ENCODE measurements at regions not wholly inside any gene's neighbourhood (a gene's known extent, or its start where the extent isn't known, plus 50 kb on each side); places are given as distances from the start of the nearest gene placed in this dataset.

DNA sequence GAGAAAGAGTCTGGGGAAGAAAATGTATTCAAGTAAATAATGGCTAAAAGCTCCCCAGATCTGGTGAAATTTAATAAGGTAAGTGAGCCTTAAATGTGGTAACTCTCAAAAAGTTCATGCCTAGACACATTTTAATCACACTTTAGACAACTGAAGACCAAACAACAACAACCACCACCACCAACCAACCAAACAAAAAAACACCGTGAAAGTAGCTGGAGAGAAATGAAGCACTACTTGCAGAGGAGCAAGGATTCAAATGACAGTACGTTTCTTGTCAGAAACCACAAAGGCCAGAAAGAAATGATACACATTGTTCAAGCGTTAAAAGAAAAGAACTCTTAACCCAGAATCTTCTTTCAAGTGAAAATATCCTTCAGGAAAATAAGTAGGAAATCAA is 208.3 kb downstream of the MYRFL start:
- Histone ChIP-seq H3K9me3 (ENCODE audit: control insufficient read depth in 2 of 3, low read length in 3 of 3) (no peaks in the 10 kb centered on the region), H3K4me1 (ENCODE audit: control insufficient read depth in 2 of 2, insufficient read depth in 2 of 2, low read length in 2 of 2) (no peaks in the 10 kb centered on the region), H3K27ac (ENCODE audit: low read depth, low read length) (no peak overlapping the region), H3K27me3 (ENCODE audit: control insufficient read depth in 2 of 2, insufficient read depth in 2 of 2, low read length in 2 of 2) (no peaks in the 10 kb centered on the region), H3K4me3 (ENCODE audit: low read length) (no peak overlapping the region), H3K36me3 (ENCODE audit: control insufficient read depth in 2 of 3, insufficient read depth in 3 of 3, low read length in 3 of 3) (no peaks in the 10 kb centered on the region)
- ChIA-PET CTCF (no interaction called here), POLR2A (no interaction called here)
- peaks cover 4 to 27% (median 11%) of the 10 kb centered on the region in 5 donors for H3K27me3 Mint-ChIP-seq
- no peaks in the 10 kb centered on the region for H3K4me1 Mint-ChIP-seq
- H3K4me3 Mint-ChIP-seq, result no peak overlapping the region
- DNase-seq, result no peak
- intact Hi-C loops (cut with micrococcal nuclease), result no loop called here
- no peaks in the 10 kb centered on the region for H3K36me3 Mint-ChIP-seq
- peaks cover 0 to 16% (median 0%) of the 10 kb centered on the region in 11 donors for H3K9me3 Mint-ChIP-seq
- ATAC-seq, result no peak
- H3K27ac Mint-ChIP-seq, result no peak overlapping the region

DNA sequence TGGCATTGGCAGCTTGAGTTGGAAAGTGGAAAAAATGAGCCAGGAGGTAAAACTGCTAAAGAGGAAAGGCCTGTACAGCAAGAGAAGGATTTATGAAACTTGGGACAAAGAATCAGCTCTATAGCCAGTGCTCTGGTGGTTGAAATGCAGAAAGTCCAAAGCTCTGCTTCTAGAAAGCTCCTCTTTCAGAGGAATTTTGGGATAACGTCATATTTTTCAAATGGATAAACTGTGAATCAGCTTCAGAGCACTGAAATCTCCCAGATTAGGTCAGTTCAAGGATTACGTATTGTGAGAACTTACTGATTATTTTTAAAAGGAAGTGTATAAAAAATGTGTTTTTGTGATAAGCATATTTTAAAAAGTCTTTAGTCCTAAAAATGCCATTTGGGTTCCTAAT is 203.1 kb upstream of the CNOT2 start:
- peaks cover 0 to 1% (median 0%) of the 10 kb centered on the region in 7 donors for H3K4me1 Mint-ChIP-seq
- Histone ChIP-seq H3K4me1 (ENCODE audit: control insufficient read depth in 2 of 2, insufficient read depth in 2 of 2, low read length in 2 of 2) (no peaks in the 10 kb centered on the region), H3K27me3 (ENCODE audit: control insufficient read depth in 2 of 2, insufficient read depth in 2 of 2, low read length in 2 of 2) (no peaks in the 10 kb centered on the region), H3K4me3 (ENCODE audit: low read length) (no peak overlapping the region), H3K36me3 (ENCODE audit: control insufficient read depth in 2 of 3, insufficient read depth in 3 of 3, low read length in 3 of 3) (no peaks in the 10 kb centered on the region), H3K9me3 (ENCODE audit: control insufficient read depth in 2 of 3, low read length in 3 of 3) (no peaks in the 10 kb centered on the region), H3K27ac (ENCODE audit: low read depth, low read length) (no peak overlapping the region)
- POLR2A ChIA-PET, result no interaction called here
- peaks cover 0 to 3% (median 0%) of the 10 kb centered on the region in 11 donors for H3K9me3 Mint-ChIP-seq
- H3K27ac Mint-ChIP-seq, result no peak overlapping the region
- H3K27me3 Mint-ChIP-seq, result peaks cover 0 to 3% (median 0%) of the 10 kb centered on the region in 5 donors
- no peaks in the 10 kb centered on the region for H3K36me3 Mint-ChIP-seq
- CTCF ChIA-PET, result no interaction called here
- H3K4me3 Mint-ChIP-seq, result no peak overlapping the region
- no peak for ATAC-seq
- DNase-seq, result no peak
- intact Hi-C loops (cut with micrococcal nuclease), result no loop called here

DNA sequence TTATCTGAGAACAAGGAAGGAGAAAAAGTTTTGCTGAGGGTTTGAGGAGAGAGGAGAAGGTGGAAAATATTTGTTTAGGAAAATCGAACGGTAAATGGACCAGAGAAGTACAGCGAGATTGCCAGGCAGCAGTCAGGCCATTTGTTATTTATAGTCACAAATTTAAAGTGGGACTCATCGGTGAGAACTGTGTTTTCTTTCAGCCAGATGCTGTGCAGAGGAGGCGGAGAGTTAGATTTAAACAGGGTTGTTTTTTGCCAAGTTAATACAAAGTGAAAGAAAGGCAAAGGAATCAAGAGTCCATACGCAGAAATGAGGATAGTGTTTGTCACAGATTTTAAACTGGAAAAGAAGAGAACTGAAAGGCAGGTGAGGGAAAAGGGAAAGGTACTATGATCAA is 200.6 kb upstream of the CNOT2 start:
- H3K4me3 ChIP-seq (ENCODE audit: low read length), result no peak overlapping the region
- no peak overlapping the region for H3K27ac Mint-ChIP-seq
- CTCF ChIA-PET, result no interaction called here
- H3K27me3 ChIP-seq (ENCODE audit: control insufficient read depth in 2 of 2, insufficient read depth in 2 of 2, low read length in 2 of 2), result no peaks in the 10 kb centered on the region
- H3K9me3 ChIP-seq (ENCODE audit: control insufficient read depth in 2 of 3, low read length in 3 of 3), result no peaks in the 10 kb centered on the region
- DNase-seq (no peak), ATAC-seq (no peak)
- H3K27me3 Mint-ChIP-seq, result peaks cover 0 to 5% (median 4%) of the 10 kb centered on the region in 5 donors
- POLR2A ChIA-PET, result no interaction called here
- H3K27ac ChIP-seq (ENCODE audit: low read depth, low read length), result no peak overlapping the region
- H3K36me3 Mint-ChIP-seq, result no peaks in the 10 kb centered on the region
- peaks cover 0 to 1% (median 0%) of the 10 kb centered on the region in 7 donors for H3K4me1 Mint-ChIP-seq
- H3K36me3 ChIP-seq (ENCODE audit: control insufficient read depth in 2 of 3, insufficient read depth in 3 of 3, low read length in 3 of 3), result no peaks in the 10 kb centered on the region
- intact Hi-C loops (cut with micrococcal nuclease), result no loop called here
- no peak overlapping the region for H3K4me3 Mint-ChIP-seq
- H3K4me1 ChIP-seq (ENCODE audit: control insufficient read depth in 2 of 2, insufficient read depth in 2 of 2, low read length in 2 of 2), result no peaks in the 10 kb centered on the region
- peaks cover 0 to 3% (median 0%) of the 10 kb centered on the region in 11 donors for H3K9me3 Mint-ChIP-seq

DNA sequence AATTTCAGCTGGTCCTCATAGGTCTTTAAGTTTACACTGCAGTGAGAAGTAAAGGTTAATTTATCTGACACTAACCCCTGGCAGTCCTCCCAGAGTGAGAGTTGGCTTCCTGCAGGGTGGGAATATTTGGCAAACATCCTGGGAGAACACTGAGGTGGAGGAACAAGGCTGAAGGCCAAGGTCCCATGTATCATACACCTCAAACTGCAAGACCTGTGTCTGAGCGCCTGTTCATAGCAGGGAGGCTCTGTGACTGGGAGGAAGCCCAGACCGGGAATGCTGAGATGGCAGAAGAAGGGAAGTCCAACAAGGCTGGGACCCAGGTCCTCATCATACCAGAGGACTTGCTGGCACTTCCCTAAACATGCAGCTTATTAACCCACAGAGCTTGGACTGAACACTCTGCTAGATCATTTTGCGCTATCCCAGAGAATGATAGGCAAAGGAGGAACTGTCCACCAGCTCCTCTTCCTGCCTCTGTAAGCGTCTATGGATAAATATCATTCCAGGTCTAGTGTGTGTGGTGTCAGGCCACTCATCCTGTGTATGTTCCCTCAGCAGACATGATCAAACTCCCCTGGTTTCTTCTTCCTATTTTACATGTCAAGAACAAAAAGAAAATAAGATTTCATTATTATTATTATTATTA is 199.6 kb upstream of the CNOT2 start:
- H3K27me3 Mint-ChIP-seq, result peaks cover 0 to 5% (median 4%) of the 10 kb centered on the region in 5 donors
- no peaks in the 10 kb centered on the region for H3K36me3 Mint-ChIP-seq
- Histone ChIP-seq H3K4me3 (ENCODE audit: low read length) (no peak overlapping the region), H3K27ac (ENCODE audit: low read depth, low read length) (no peak overlapping the region), H3K9me3 (ENCODE audit: control insufficient read depth in 2 of 3, low read length in 3 of 3) (no peaks in the 10 kb centered on the region), H3K36me3 (ENCODE audit: control insufficient read depth in 2 of 3, insufficient read depth in 3 of 3, low read length in 3 of 3) (no peaks in the 10 kb centered on the region), H3K27me3 (ENCODE audit: control insufficient read depth in 2 of 2, insufficient read depth in 2 of 2, low read length in 2 of 2) (no peaks in the 10 kb centered on the region), H3K4me1 (ENCODE audit: control insufficient read depth in 2 of 2, insufficient read depth in 2 of 2, low read length in 2 of 2) (no peaks in the 10 kb centered on the region)
- ChIA-PET POLR2A (interaction anchor here (0.6 kb wide), 1 partner anchor 38 kb away, joined by 3 read pairs; no protein-coding TSS in a partner anchor), CTCF (no interaction called here)
- peaks cover 0 to 1% (median 0%) of the 10 kb centered on the region in 7 donors for H3K4me1 Mint-ChIP-seq
- H3K4me3 Mint-ChIP-seq, result no peak overlapping the region
- H3K9me3 Mint-ChIP-seq, result peaks cover 0 to 3% (median 0%) of the 10 kb centered on the region in 11 donors
- no peak overlapping the region for H3K27ac Mint-ChIP-seq
- DNase-seq (no peak), ATAC-seq (no peak)
- intact Hi-C loops (cut with micrococcal nuclease), result no loop called here

DNA sequence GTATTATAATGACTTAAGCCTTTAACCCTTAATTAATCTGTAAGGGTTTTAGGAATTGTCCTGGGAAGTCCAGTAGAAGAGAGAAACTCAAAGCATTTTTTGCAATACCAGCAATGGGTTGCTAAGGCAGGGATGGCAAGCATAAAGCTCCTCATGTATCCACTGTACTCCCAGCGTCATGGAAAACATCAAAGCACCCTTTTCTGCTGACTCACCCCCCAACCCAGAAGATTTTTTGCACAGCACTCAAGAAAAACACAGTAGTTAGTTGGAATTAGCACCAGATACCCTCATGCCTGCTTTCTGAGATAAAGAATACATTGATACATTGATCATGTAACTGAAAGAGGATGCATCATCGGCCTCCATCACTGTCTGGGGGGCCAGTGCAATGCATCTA is 199.1 kb upstream of the CNOT2 start:
- H3K9me3 Mint-ChIP-seq, result peaks cover 0 to 3% (median 0%) of the 10 kb centered on the region in 11 donors
- Histone ChIP-seq H3K9me3 (ENCODE audit: control insufficient read depth in 2 of 3, low read length in 3 of 3) (no peaks in the 10 kb centered on the region), H3K27ac (ENCODE audit: low read depth, low read length) (no peak overlapping the region), H3K27me3 (ENCODE audit: control insufficient read depth in 2 of 2, insufficient read depth in 2 of 2, low read length in 2 of 2) (no peaks in the 10 kb centered on the region), H3K4me1 (ENCODE audit: control insufficient read depth in 2 of 2, insufficient read depth in 2 of 2, low read length in 2 of 2) (no peaks in the 10 kb centered on the region), H3K36me3 (ENCODE audit: control insufficient read depth in 2 of 3, insufficient read depth in 3 of 3, low read length in 3 of 3) (no peaks in the 10 kb centered on the region), H3K4me3 (ENCODE audit: low read length) (no peak overlapping the region)
- CTCF ChIA-PET, result no interaction called here
- no peaks in the 10 kb centered on the region for H3K36me3 Mint-ChIP-seq
- H3K4me3 Mint-ChIP-seq, result no peak overlapping the region
- H3K4me1 Mint-ChIP-seq, result peaks cover 0 to 2% (median 0%) of the 10 kb centered on the region in 7 donors
- no peak overlapping the region for H3K27ac Mint-ChIP-seq
- POLR2A ChIA-PET, result interaction anchor here (0.6 kb wide), 1 partner anchor 37 kb away, joined by 3 read pairs; no protein-coding TSS in a partner anchor
- intact Hi-C loops (cut with micrococcal nuclease), result no loop called here
- ATAC-seq (no peak), DNase-seq (no peak)
- H3K27me3 Mint-ChIP-seq, result peaks cover 0 to 5% (median 4%) of the 10 kb centered on the region in 5 donors

DNA sequence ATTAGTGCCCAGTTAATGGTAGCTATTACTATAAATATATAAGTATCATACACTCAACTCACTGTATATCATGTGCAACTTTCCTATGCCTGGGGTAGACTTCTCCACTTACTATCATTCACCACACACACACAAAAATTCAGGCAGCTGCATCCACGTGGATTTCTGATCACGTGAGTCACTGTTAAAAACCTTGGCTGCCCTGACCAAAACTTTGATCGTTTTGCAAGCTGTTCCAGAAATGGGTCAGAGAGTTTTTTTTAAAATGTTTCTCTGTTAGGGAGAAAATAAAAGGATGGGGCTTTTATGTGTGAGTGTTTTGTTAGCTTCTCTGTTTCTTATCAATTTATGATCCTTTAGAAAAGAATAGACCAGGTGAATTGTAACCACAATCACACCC is 198.2 kb upstream of the CNOT2 start:
- Mint-ChIP-seq H3K9me3 (peaks cover 0 to 2% (median 0%) of the 10 kb centered on the region in 11 donors), H3K36me3 (no peaks in the 10 kb centered on the region), H3K27me3 (peaks cover 0 to 5% (median 4%) of the 10 kb centered on the region in 5 donors), H3K4me3 (no peak overlapping the region), H3K27ac (no peak overlapping the region), H3K4me1 (peaks cover 0 to 7% (median 0%) of the 10 kb centered on the region in 7 donors)
- no peak overlapping the region for H3K4me3 ChIP-seq (ENCODE audit: low read length)
- ChIA-PET POLR2A (no interaction called here), CTCF (no interaction called here)
- peaks cover 0 to 6% of the 10 kb centered on the region in 2 donors for H3K4me1 ChIP-seq (ENCODE audit: control insufficient read depth in 2 of 2, insufficient read depth in 2 of 2, low read length in 2 of 2)
- intact Hi-C loops (cut with micrococcal nuclease), result no loop called here
- no peaks in the 10 kb centered on the region for H3K9me3 ChIP-seq (ENCODE audit: control insufficient read depth in 2 of 3, low read length in 3 of 3)
- H3K27me3 ChIP-seq (ENCODE audit: control insufficient read depth in 2 of 2, insufficient read depth in 2 of 2, low read length in 2 of 2), result no peaks in the 10 kb centered on the region
- no peaks in the 10 kb centered on the region for H3K36me3 ChIP-seq (ENCODE audit: control insufficient read depth in 2 of 3, insufficient read depth in 3 of 3, low read length in 3 of 3)
- no peak overlapping the region for H3K27ac ChIP-seq (ENCODE audit: low read depth, low read length)
- no peak for DNase-seq
- ATAC-seq, result no peak

DNA sequence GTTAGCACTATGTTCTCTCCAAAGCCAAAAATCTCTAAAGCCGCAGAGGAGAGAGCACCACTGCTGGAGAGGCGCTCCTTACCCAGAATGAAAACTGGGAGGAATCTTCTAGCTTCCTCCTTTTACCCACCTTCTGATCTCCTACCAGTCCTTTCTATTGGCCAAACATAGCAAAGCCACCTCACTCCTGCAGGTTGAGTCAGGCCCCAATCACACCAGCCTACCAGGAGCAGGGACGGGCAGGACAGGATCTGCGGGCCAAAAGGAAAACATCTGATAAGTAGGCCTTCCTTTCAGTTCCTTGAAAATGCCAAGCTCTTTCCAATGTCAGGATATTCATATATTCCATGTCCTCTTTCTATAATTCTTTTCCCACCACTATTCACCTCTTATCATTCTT is 197.7 kb upstream of the CNOT2 start:
- intact Hi-C loops (cut with micrococcal nuclease), result no loop called here
- DNase-seq (no peak), ATAC-seq (no peak)
- Histone ChIP-seq H3K27me3 (ENCODE audit: control insufficient read depth in 2 of 2, insufficient read depth in 2 of 2, low read length in 2 of 2) (no peaks in the 10 kb centered on the region), H3K9me3 (ENCODE audit: control insufficient read depth in 2 of 3, low read length in 3 of 3) (no peaks in the 10 kb centered on the region), H3K27ac (ENCODE audit: low read depth, low read length) (no peak overlapping the region), H3K36me3 (ENCODE audit: control insufficient read depth in 2 of 3, insufficient read depth in 3 of 3, low read length in 3 of 3) (no peaks in the 10 kb centered on the region), H3K4me3 (ENCODE audit: low read length) (no peak overlapping the region), H3K4me1 (ENCODE audit: control insufficient read depth in 2 of 2, insufficient read depth in 2 of 2, low read length in 2 of 2) (peaks cover 0 to 11% of the 10 kb centered on the region in 2 donors)
- CTCF ChIA-PET, result no interaction called here
- Mint-ChIP-seq H3K36me3 (no peaks in the 10 kb centered on the region), H3K27ac (no peak overlapping the region), H3K9me3 (peaks cover 0 to 1% (median 0%) of the 10 kb centered on the region in 11 donors), H3K27me3 (peaks cover 0 to 8% (median 4%) of the 10 kb centered on the region in 5 donors), H3K4me3 (no peak overlapping the region), H3K4me1 (peaks cover 0 to 11% (median 3%) of the 10 kb centered on the region in 7 donors)
- POLR2A ChIA-PET, result no interaction called here

All from naive thymus-derived CD4-positive, alpha-beta T cell (primary cell).